GM12892 (cell line): ENCODE measurements at regions not wholly inside any gene's neighbourhood (a gene's known extent, or its start where the extent isn't known, plus 50 kb on each side); places are given as distances from the start of the nearest gene placed in this dataset.

Source experiments
- POLR2A ChIP-seq: IDR thresholded peaks from 2 replicates; pipeline ENCODE4 v1.6.1; 2011; ENCODE audit warnings: low read depth, low read length, control low read depth
- POLR2AphosphoS5 ChIP-seq: IDR thresholded peaks from 2 replicates; pipeline ENCODE4 v1.6.1; 2011; ENCODE audit warnings: low read depth, low read length, control low read depth
- TAF1 ChIP-seq: IDR thresholded peaks from 2 replicates; pipeline ENCODE4 v1.6.1; 2011; ENCODE audit warnings: low read depth, mild to moderate bottlenecking, control low read depth, low read length, borderline replicate concordance

GRCh38 chr12:86543716-86544115, 287.5 kb upstream of the MGAT4C start:
- TF ChIP-seq POLR2AphosphoS5 (no peak), POLR2A (no peak), TAF1 (no peak)
